ENCODE measurements at regions not wholly inside any gene's neighbourhood (a gene's known extent, or its start where the extent isn't known, plus 50 kb on each side); places are given as distances from the start of the nearest gene placed in this dataset.

DNA sequence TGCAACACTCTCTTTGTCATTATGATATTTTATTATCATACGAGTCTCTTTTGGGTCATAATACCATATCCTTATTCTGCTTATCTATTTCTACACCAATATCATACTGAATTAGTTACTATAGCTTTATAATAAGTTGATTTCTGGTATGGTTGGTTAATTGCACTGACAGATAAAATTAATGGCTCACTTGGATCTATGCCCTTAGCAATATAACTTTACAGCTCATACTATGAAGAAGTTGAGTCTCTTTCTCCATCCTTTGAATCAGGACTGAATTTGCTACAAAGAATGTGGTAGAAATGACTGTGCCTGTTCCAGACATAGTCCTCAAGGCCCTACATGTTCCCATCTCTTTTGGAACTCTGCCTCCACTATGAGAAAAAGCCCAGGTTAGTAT, 139.7 kb upstream of the DYRK2 start:
- Histone ChIP-seq H3K9me1 (ENCODE audit: control insufficient read depth, insufficient read depth, low read length) (no peaks in the 10 kb centered on the region), H3K4me1 (replicated peaks in 1 of 2; ENCODE audit: control insufficient read depth in 2 of 2, insufficient read depth in 2 of 2, low read length in 2 of 2) (no peaks in the 10 kb centered on the region), H3K27me3 (ENCODE audit: control insufficient read depth in 2 of 2, insufficient read depth in 2 of 2, low read length in 2 of 2) (0 out of 5 replicates have a peak, but pooled peaks cover 0 to 4% of the 10 kb centered on the region in 2 experiments), H3K9me3 (replicated peaks; ENCODE audit: control insufficient read depth, insufficient read depth, low read depth, low read length) (no peaks in the 10 kb centered on the region), H2AFZ (ENCODE audit: low read depth, low read length) (no peak overlapping the region), H3K4me2 (ENCODE audit: insufficient read depth, low read length) (no peak overlapping the region), H3K4me3 (no peak overlapping the region), H3K79me2 (ENCODE audit: control insufficient read depth, insufficient read depth, low read length) (no peaks in the 10 kb centered on the region), H3K36me3 (ENCODE audit: control insufficient read depth, insufficient read depth, low read length) (no peaks in the 10 kb centered on the region), H3K9ac (ENCODE audit: insufficient read depth in 1 of 2, low read depth in 2 of 2, low read length in 2 of 2) (no peak overlapping the region), H4K20me1 (replicated peaks; ENCODE audit: control insufficient read depth, insufficient read depth, low read length) (no peaks in the 10 kb centered on the region), H3K27ac (ENCODE audit: extremely low read depth, low read depth, low read length) (no peak overlapping the region)
- in situ Hi-C loops (cut with MboI) = no loop called here
- intact Hi-C loops (cut with micrococcal nuclease) = no loop called here
- POLR2A ChIA-PET = no interaction called here
- 0% methylated on average over 1 of the region's 1 CpG for WGBS (ENCODE audit: insufficient coverage, low coverage, missing lambda C conversion rate)
- BruUV-seq (replicated peaks) = no TSS peak
- FAIRE-seq = no peak
- CTCF ChIA-PET (ENCODE audit: low intra/inter-chr PET ratio) = no interaction called here
- no peak for TF ChIP-seq RBM14 (IDR thresholded peaks at IDR 0.05; ENCODE audit: borderline replicate concordance, insufficient read depth, low read depth, low read length)
- no peak for TF ChIP-seq ZKSCAN8 (CRISPR knock-in tag; IDR thresholded peaks at IDR 0.05)
- TF ChIP-seq MAFK (IDR thresholded peaks at IDR 0.05; ENCODE audit: low read length) = no peak
- TF ChIP-seq ZNF24 (IDR thresholded peaks at IDR 0.05) = no peak
- no peak for TF ChIP-seq NFYB (IDR thresholded peaks at IDR 0.05; ENCODE audit: extremely low read depth, insufficient read length)
- TF ChIP-seq, protein P1, sequence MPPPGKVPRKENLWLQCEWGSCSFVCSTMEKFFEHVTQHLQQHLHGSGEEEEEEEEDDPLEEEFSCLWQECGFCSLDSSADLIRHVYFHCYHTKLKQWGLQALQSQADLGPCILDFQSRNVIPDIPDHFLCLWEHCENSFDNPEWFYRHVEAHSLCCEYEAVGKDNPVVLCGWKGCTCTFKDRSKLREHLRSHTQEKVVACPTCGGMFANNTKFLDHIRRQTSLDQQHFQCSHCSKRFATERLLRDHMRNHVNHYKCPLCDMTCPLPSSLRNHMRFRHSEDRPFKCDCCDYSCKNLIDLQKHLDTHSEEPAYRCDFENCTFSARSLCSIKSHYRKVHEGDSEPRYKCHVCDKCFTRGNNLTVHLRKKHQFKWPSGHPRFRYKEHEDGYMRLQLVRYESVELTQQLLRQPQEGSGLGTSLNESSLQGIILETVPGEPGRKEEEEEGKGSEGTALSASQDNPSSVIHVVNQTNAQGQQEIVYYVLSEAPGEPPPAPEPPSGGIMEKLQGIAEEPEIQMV (tag; conservative IDR thresholded peaks at IDR 0.05; ENCODE audit: low read depth) = no peak
- no peak for TF ChIP-seq SRSF7 (optimal IDR thresholded peaks at IDR 0.05; ENCODE audit: low read depth, low read length)
- no peak for TF ChIP-seq NFE2L1 (tag; IDR thresholded peaks at IDR 0.05; ENCODE audit: borderline replicate concordance, low read depth)
- TF ChIP-seq ETV5 (CRISPR knock-in tag; IDR thresholded peaks at IDR 0.05; ENCODE audit: low read depth) = no peak
- TF ChIP-seq, protein P2, sequence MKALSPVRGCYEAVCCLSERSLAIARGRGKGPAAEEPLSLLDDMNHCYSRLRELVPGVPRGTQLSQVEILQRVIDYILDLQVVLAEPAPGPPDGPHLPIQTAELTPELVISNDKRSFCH (CRISPR knock-in tag; IDR thresholded peaks at IDR 0.05) = no peak
- TF ChIP-seq, protein P2 (tag; IDR thresholded peaks at IDR 0.05) = no peak
- no peak for DNase-seq (ENCODE audit: extremely low read depth in 1 of 4, low spot score in 3 of 4)
- ATAC-seq = no peak

All from K562 (cell line).